OCI-LY3 (cell line): ENCODE measurements at regions not wholly inside any gene's neighbourhood (a gene's known extent, or its start where the extent isn't known, plus 50 kb on each side); places are given as distances from the start of the nearest gene placed in this dataset.

Experiments
- H2AFZ ChIP-seq: fragments of 200-600, 300-600 bp; shearing (Covaris generic); 2 replicates; pipeline ENCODE4 v1.6.0; 2014; ENCODE audit warnings: antibody characterized with exemption, low read depth, low read length
- H3K27ac ChIP-seq: fragments of 200-600, 300-600 bp; sonication (generic); 2 replicates; pipeline ENCODE4 v1.5.1; 2014; ENCODE audit warnings: mild to moderate bottlenecking, low read length, moderate library complexity, mixed read lengths
- H3K27me3 ChIP-seq: fragments of 200-600, 300-600 bp; sonication (generic); 2 replicates; pipeline ENCODE4 v1.6.1; 2014; ENCODE audit warnings: low read depth, low read length, mixed read lengths
- H3K36me3 ChIP-seq: fragments of 200-600, 300-600 bp; sonication (generic); replicated peaks from 2 replicates; pipeline ENCODE3; 2014; ENCODE audit warnings: low read depth, low read length, mixed read lengths
- H3K4me1 ChIP-seq: fragments of 300-600, 200-600 bp; sonication (generic); 2 replicates; pipeline ENCODE4 v1.6.1; 2014; ENCODE audit warnings: low read length, mixed read lengths
- H3K4me2 ChIP-seq: fragments of 200-600, 300-600 bp; sonication (generic); 2 replicates; pipeline ENCODE4 v1.6.1; 2014; ENCODE audit warnings: low read length, mixed read lengths
- H3K4me3 ChIP-seq: fragments of 300-600, 200-600 bp; sonication (generic); 2 replicates; pipeline ENCODE4 v1.5.1; 2014; ENCODE audit warnings: antibody characterized with exemption, mild to moderate bottlenecking, low read length, moderate library complexity
- H3K79me2 ChIP-seq: fragments of 300-600, 200-600 bp; shearing (Covaris generic); 2 replicates; pipeline ENCODE4 v1.6.1; 2014; ENCODE audit warnings: mild to moderate bottlenecking, low read length, mixed read lengths
- H3K9ac ChIP-seq: fragments of 300-600, 200-600 bp; shearing (Covaris generic); 2 replicates; pipeline ENCODE4 v1.6.0; 2014; ENCODE audit warnings: mild to moderate bottlenecking, low read length, moderate library complexity
- H3K9me3 ChIP-seq: fragments of 200-600, 300-600 bp; shearing (Covaris generic); 2 replicates; pipeline ENCODE4 v1.6.1; 2014; ENCODE audit warnings: low read length, mixed read lengths; ENCODE audit not compliant: insufficient read depth
- H4K20me1 ChIP-seq: fragments of 200-600, 300-600 bp; sonication (generic); 2 replicates; pipeline ENCODE4 v1.6.1; 2016; ENCODE audit warnings: low read length, mixed read lengths; ENCODE audit not compliant: insufficient read depth
- CTCF ChIP-seq: fragments of 200-600, 300-600 bp; sonication (generic); IDR thresholded peaks from 2 replicates; pipeline ENCODE4 v1.5.1; 2014; ENCODE audit warnings: antibody characterized with exemption, low read length, low read depth
- EZH2phosphoT487 ChIP-seq: fragments of 200-600 bp; shearing (Covaris generic); IDR thresholded peaks from 2 replicates; pipeline ENCODE4 v1.6.1; 2018; ENCODE audit warnings: antibody characterized with exemption, mixed run types, low read depth

- no peaks in the 10 kb centered on the region for H3K27me3 ChIP-seq
- no peaks in the 10 kb centered on the region for H3K36me3 ChIP-seq
- no peak overlapping the region for H3K4me2 ChIP-seq
- no peak overlapping the region for H2AFZ ChIP-seq
- no peak overlapping the region for H3K4me3 ChIP-seq
- no peak overlapping the region for H3K9ac ChIP-seq
- TF ChIP-seq EZH2phosphoT487 (no peak), CTCF (no peak)
- no peaks in the 10 kb centered on the region for H3K79me2 ChIP-seq
- no peaks in the 10 kb centered on the region for H3K9me3 ChIP-seq
- no peaks in the 10 kb centered on the region for H4K20me1 ChIP-seq
- H3K4me1 ChIP-seq: no peaks in the 10 kb centered on the region
- no peak overlapping the region for H3K27ac ChIP-seq
These were observed 314.8 kb downstream of the PDHA2 start for GRCh38 chr4:96154676-96155075.

GRCh38 chr4:96162636-96163035 is 322.7 kb downstream of the PDHA2 start:
- H3K27ac ChIP-seq: no peak overlapping the region
- H2AFZ ChIP-seq: no peak overlapping the region
- TF ChIP-seq CTCF: no peak

GRCh38 chr4:96164814-96165351 is 325.0 kb downstream of the PDHA2 start:
- Histone ChIP-seq H3K36me3 (no peaks in the 10 kb centered on the region), H3K4me1 (no peaks in the 10 kb centered on the region), H3K4me2 (no peak overlapping the region), H2AFZ (no peak overlapping the region), H3K4me3 (no peak overlapping the region), H3K9me3 (no peaks in the 10 kb centered on the region), H3K79me2 (no peaks in the 10 kb centered on the region), H3K27ac (no peak overlapping the region), H4K20me1 (no peaks in the 10 kb centered on the region), H3K27me3 (no peaks in the 10 kb centered on the region), H3K9ac (no peak overlapping the region)
- TF ChIP-seq EZH2phosphoT487 (no peak), CTCF (no peak)

More at GRCh38 chr4:96162636-96163035, 322.7 kb downstream of the PDHA2 start:
- no peak overlapping the region for H3K4me2 ChIP-seq
- H3K9me3 ChIP-seq: no peaks in the 10 kb centered on the region
- H3K79me2 ChIP-seq: no peaks in the 10 kb centered on the region
- H3K4me1 ChIP-seq: no peaks in the 10 kb centered on the region
- H3K27me3 ChIP-seq: no peaks in the 10 kb centered on the region
- H3K36me3 ChIP-seq: no peaks in the 10 kb centered on the region
- H3K4me3 ChIP-seq: no peak overlapping the region
- H3K9ac ChIP-seq: no peak overlapping the region
- H4K20me1 ChIP-seq: no peaks in the 10 kb centered on the region

- no peaks in the 10 kb centered on the region for H4K20me1 ChIP-seq
- no peak overlapping the region for H2AFZ ChIP-seq
- no peaks in the 10 kb centered on the region for H3K27me3 ChIP-seq
- no peaks in the 10 kb centered on the region for H3K36me3 ChIP-seq
- H3K27ac ChIP-seq: no peak overlapping the region
- no peaks in the 10 kb centered on the region for H3K79me2 ChIP-seq
- no peaks in the 10 kb centered on the region for H3K9me3 ChIP-seq
- no peaks in the 10 kb centered on the region for H3K4me1 ChIP-seq
- no peak overlapping the region for H3K9ac ChIP-seq
- TF ChIP-seq EZH2phosphoT487 (no peak), CTCF (no peak)
- no peak overlapping the region for H3K4me2 ChIP-seq
- H3K4me3 ChIP-seq: no peak overlapping the region
These were observed 326.9 kb downstream of the PDHA2 start for GRCh38 chr4:96166806-96167205.
